Esophagus muscularis mucosa (tissue), 3 donors: ENCODE measurements at regions not wholly inside any gene's neighbourhood (a gene's known extent, or its start where the extent isn't known, plus 50 kb on each side); places are given as distances from the start of the nearest gene placed in this dataset.

Experiments used
- POLR2A ChIP-seq: fragments of 450-650 bp; IDR thresholded peaks from one replicate; pipeline ENCODE4 v1.6.1; 2017; ENCODE audit warnings: antibody characterized with exemption, moderate library complexity, mild to moderate bottlenecking, low read depth
- POLR2AphosphoS5 ChIP-seq, 2 donors: sonication (generic); formaldehyde crosslinking; IDR thresholded peaks; one replicate each; pipeline ENCODE4 v1.6.1; 2017; ENCODE audit warnings: antibody characterized with exemption in 2 of 2
- TF ChIP-seq, protein P1 (sequence below), 3 experiments: fragments of 200-600 bp in 2 of 3; fragments of 450-650 bp in 1 of 3; sonication (generic) in 2 of 3; IDR thresholded peaks; one replicate each; pipeline ENCODE4 v1.5.1; 2017 to 2019; ENCODE audit warnings: antibody characterized with exemption in 3 of 3, mild to moderate bottlenecking in 2 of 3, moderate library complexity in 1 of 3

DNA sequence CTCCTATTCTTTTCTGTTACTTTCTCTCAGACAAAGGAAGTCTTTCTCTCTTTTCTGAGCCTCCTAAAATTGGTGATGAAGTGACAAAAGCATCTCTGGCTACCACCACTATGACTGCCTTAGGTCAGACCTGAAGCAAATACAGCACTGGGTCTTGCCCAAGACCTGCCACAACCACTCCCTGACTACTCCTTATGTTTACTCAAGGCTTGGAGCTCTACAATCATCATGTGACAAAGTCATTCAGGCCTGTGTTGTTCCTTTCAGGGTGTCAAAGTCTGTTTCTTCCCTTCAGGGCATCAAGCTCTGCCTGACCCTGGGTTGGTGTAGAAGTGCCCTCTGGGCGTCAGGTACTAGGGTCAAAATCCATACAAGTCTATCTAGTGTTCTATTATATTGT, 419.2 kb upstream of the CT83 start:
- TF ChIP-seq, protein P1, sequence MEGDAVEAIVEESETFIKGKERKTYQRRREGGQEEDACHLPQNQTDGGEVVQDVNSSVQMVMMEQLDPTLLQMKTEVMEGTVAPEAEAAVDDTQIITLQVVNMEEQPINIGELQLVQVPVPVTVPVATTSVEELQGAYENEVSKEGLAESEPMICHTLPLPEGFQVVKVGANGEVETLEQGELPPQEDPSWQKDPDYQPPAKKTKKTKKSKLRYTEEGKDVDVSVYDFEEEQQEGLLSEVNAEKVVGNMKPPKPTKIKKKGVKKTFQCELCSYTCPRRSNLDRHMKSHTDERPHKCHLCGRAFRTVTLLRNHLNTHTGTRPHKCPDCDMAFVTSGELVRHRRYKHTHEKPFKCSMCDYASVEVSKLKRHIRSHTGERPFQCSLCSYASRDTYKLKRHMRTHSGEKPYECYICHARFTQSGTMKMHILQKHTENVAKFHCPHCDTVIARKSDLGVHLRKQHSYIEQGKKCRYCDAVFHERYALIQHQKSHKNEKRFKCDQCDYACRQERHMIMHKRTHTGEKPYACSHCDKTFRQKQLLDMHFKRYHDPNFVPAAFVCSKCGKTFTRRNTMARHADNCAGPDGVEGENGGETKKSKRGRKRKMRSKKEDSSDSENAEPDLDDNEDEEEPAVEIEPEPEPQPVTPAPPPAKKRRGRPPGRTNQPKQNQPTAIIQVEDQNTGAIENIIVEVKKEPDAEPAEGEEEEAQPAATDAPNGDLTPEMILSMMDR (IDR thresholded peaks at IDR 0.05), result no peak
- TF ChIP-seq POLR2A (no peak), POLR2AphosphoS5 (IDR thresholded peaks at IDR 0.05) (no peak)
